ENCODE measurements at regions not wholly inside any gene's neighbourhood (a gene's known extent, or its start where the extent isn't known, plus 50 kb on each side); places are given as distances from the start of the nearest gene placed in this dataset.

DNA sequence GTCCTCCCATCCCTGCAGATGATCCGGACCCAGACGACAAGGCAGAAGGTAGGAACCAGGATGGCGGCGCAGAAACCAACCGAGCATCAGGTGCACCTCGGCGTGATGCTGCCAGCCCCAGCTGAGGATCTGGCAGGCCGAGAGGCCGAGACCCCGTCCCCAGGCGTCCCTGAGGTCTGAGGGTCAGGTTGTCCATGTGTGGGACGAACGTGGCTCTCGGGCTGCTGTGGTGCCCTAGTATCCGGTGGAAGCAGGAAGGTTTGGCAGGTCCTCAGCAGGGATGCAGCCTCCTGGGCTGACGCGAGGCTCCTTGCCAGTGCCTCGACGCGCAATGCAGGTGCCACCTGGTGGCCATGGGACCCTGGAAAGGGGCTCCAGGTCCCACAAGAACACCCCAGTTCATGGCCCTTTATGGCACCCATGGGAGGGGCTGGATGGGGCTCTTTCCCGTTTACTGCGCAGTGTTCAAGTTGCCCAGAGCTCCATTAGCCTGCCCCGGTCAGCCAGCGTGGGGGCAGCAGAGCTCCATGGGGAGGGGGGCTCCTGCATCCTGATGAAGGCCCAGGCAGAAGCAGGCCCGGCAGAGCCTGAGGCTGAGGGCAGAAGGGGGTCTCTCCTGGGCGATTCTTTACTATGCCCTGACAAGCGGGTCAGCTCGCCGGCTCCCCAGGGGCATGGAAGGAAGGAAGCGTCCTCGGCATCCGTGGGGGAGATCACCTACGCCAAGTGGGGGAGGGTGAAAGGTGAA, 129.9 kb downstream of the CTTN start:
- Histone ChIP-seq H3K9me3 (no peaks in the 10 kb centered on the region), H3K27ac (no peak overlapping the region), H3K27me3 (no peaks in the 10 kb centered on the region), H3K36me3 (no peaks in the 10 kb centered on the region), H3K4me3 (no peak overlapping the region), H3K4me1 (no peaks in the 10 kb centered on the region)
- WGBS (ENCODE audit: insufficient coverage, low coverage, low lambda C conversion rate, missing lambda C conversion rate): 67% methylated on average over 7 of the region's 33 CpGs
- TF ChIP-seq, protein P1, sequence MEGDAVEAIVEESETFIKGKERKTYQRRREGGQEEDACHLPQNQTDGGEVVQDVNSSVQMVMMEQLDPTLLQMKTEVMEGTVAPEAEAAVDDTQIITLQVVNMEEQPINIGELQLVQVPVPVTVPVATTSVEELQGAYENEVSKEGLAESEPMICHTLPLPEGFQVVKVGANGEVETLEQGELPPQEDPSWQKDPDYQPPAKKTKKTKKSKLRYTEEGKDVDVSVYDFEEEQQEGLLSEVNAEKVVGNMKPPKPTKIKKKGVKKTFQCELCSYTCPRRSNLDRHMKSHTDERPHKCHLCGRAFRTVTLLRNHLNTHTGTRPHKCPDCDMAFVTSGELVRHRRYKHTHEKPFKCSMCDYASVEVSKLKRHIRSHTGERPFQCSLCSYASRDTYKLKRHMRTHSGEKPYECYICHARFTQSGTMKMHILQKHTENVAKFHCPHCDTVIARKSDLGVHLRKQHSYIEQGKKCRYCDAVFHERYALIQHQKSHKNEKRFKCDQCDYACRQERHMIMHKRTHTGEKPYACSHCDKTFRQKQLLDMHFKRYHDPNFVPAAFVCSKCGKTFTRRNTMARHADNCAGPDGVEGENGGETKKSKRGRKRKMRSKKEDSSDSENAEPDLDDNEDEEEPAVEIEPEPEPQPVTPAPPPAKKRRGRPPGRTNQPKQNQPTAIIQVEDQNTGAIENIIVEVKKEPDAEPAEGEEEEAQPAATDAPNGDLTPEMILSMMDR (IDR thresholded peaks at IDR 0.05): no peak
- no peak for TF ChIP-seq POLR2A (IDR thresholded peaks at IDR 0.05)
- DNase-seq (peak in 2 of 3 donors; percentile 11 to 50), ATAC-seq (no peak)
- intact Hi-C loops (cut with DNase I): no loop called here

DNA sequence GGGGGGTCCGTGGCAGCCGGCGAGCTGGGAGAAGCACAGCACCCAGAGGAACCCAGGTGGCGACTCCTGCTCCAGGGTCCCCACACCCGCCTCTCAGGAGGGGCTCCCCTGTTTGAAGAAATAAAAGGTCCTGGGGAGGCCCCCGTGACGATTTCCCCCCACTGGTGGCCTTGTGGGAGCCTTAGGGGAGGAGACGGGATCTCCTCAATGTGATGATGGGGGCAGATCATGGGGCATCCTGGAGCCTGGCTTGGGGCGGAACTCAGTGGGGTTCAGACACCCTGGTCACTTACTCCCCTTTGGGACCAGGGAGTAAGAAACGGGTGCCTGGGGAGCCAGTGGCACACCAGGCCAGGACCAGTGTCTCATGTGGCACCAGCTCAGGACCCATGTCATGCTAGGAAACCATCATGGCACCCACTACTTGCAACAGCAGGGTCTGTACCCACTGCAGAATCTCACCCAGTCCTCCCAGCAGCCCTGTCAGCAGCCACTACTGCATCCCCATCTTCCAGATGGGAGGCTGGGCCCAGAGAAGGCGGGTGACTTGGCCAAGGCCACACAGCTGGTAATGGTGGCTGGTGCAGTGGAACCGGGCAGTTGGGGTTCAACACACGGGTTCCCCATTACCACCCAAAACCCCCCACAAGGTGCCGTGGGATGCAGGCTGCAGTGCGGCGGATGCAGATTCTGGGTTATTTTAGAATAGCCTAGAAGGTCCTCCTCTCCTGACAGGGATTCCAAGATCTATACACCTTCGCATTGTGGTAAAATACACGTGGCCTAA, 130.7 kb downstream of the CTTN start:
- Histone ChIP-seq H3K9me3 (no peaks in the 10 kb centered on the region), H3K4me3 (no peak overlapping the region), H3K36me3 (no peaks in the 10 kb centered on the region), H3K27ac (no peak overlapping the region), H3K27me3 (no peaks in the 10 kb centered on the region), H3K4me1 (no peaks in the 10 kb centered on the region)
- ATAC-seq: no peak
- WGBS (ENCODE audit: insufficient coverage, low coverage, low lambda C conversion rate, missing lambda C conversion rate): 88% methylated on average over 4 of the region's 18 CpGs
- DNase-seq: peak in 2 of 3 donors; percentile 4 to 38
- TF ChIP-seq, protein P1 (IDR thresholded peaks at IDR 0.05): no peak
- TF ChIP-seq POLR2A (IDR thresholded peaks at IDR 0.05): no peak
- intact Hi-C loops (cut with DNase I): no loop called here

DNA sequence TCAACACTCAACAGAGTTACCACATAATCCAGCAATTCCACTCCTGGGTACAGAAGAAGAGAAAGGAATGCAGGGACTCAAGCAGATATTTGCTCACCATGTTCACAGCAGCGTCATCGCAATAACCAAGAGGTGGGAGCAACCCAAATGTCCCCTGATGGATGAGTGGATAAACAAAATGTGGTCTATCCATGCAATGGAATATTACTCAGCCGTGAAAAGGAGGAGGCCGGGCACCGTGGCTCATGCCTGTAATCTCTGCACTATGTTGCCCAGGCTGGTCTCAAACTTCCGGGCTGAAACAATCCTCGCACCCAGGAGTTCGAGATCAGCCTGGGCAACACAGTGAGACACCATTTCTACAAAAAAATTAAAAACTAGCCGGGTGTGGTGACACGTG, 131.7 kb downstream of the CTTN start:
- Histone ChIP-seq H3K4me3 (no peak overlapping the region), H3K27me3 (no peaks in the 10 kb centered on the region), H3K4me1 (no peaks in the 10 kb centered on the region), H3K27ac (no peak overlapping the region), H3K9me3 (no peaks in the 10 kb centered on the region), H3K36me3 (no peaks in the 10 kb centered on the region)
- TF ChIP-seq, protein P1 (IDR thresholded peaks at IDR 0.05): no peak
- no peak for TF ChIP-seq POLR2A (IDR thresholded peaks at IDR 0.05)
- ATAC-seq: no peak
- no peak for DNase-seq
- 91% methylated on average over 9 of the region's 10 CpGs for WGBS (ENCODE audit: insufficient coverage, low coverage, low lambda C conversion rate, missing lambda C conversion rate)
- intact Hi-C loops (cut with DNase I): no loop called here

DNA sequence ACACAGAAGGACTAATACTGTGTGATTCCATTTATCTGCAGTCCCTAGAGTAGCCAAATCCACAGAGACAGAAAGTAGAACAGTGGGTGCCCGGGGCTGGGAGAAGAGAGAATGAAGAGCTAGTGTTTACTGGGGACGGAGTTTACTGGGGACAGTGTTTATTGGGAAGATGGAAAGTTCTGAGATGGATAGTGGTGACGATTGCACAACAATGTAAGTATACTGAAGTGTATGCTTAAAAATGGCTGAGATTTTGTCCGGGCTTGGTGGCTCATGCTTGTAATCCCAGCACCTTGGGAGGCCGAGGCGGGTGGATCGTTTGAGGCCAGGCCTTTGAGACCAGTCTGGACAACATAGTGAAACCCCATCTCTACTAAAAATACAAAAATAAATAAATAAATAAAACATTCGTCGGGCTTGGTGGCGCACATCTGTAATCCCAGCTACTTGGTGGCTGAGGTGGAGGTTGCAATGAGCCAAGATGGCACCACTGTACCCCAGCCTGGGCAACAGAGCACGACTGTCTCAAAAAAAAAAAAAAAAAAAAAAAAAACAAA, 132.4 kb downstream of the CTTN start:
- H3K27ac ChIP-seq: no peak overlapping the region
- intact Hi-C loops (cut with DNase I): no loop called here
- ATAC-seq: no peak
- no peaks in the 10 kb centered on the region for H3K9me3 ChIP-seq
- H3K36me3 ChIP-seq: no peaks in the 10 kb centered on the region
- H3K4me3 ChIP-seq: no peak overlapping the region
- WGBS (ENCODE audit: insufficient coverage, low coverage, low lambda C conversion rate, missing lambda C conversion rate): 83% methylated on average over 9 of the region's 11 CpGs
- DNase-seq: peak in 1 of 3 donors; percentile 2
- TF ChIP-seq, protein P1 (IDR thresholded peaks at IDR 0.05): no peak
- no peak for TF ChIP-seq POLR2A (IDR thresholded peaks at IDR 0.05)
- no peaks in the 10 kb centered on the region for H3K27me3 ChIP-seq
- no peaks in the 10 kb centered on the region for H3K4me1 ChIP-seq
